IMR-90 (cell line): ENCODE measurements at regions not wholly inside any gene's neighbourhood (a gene's known extent, or its start where the extent isn't known, plus 50 kb on each side); places are given as distances from the start of the nearest gene placed in this dataset.

Experiments used
- ATAC-seq: fragments of 200-7000 bp; cut with Tn5 transposase; 2 replicates; pipeline ENCODE4 v1.9.1; 2020; ENCODE audit warnings: low read depth, mild to moderate bottlenecking, moderate library complexity
- BruUV-seq: library from RNA; stranded (reverse); fragments of 400-500 nt; replicated peaks from 2 replicates; lab custom pipeline; 2021; lab: Mats Ljungman, UMichigan
- CTCF ChIA-PET: fragments of 300-600 bp; formaldehyde crosslinking; extraction: SDS; loops from one replicate; lab custom pipeline; 2021; ENCODE audit warnings: antibody characterized with exemption; lab: Yijun Ruan, JAX
- POLR2A ChIA-PET: fragments of 300-600 bp; sonication (Branson Sonifier 250); formaldehyde crosslinking; loops from one replicate; lab custom pipeline; 2022; ENCODE audit warnings: antibody characterized with exemption; ENCODE audit not compliant: unreplicated experiment; lab: Charles Lee
- DNase-seq: peaks from one replicate; pipeline ENCODE4 v3.0.0; 2013
- H2AFZ ChIP-seq: replicated peaks from 2 replicates; pipeline ENCODE3; 2013; ENCODE audit warnings: low read length, mild to moderate bottlenecking; ENCODE audit not compliant: poor library complexity
- H2AK5ac ChIP-seq: 2 replicates; pipeline ENCODE4 v1.6.1; 2013; ENCODE audit warnings: low read depth, low read length, inconsistent platforms
- H2AK9ac ChIP-seq: replicated peaks from 2 replicates; pipeline ENCODE3; 2013; ENCODE audit warnings: mild to moderate bottlenecking, low read depth, low read length, moderate library complexity; ENCODE audit not compliant: poor library complexity
- H2BK120ac ChIP-seq: 2 replicates; pipeline ENCODE4 v1.6.1; 2013; ENCODE audit warnings: low read depth, low read length, inconsistent platforms
- H2BK15ac ChIP-seq: 3 replicates; pipeline ENCODE4 v1.6.1; 2013; ENCODE audit warnings: low read depth, low read length, inconsistent platforms
- H2BK20ac ChIP-seq: 2 replicates; pipeline ENCODE4 v1.6.1; 2013; ENCODE audit warnings: low read depth, mild to moderate bottlenecking, inconsistent platforms, low read length, moderate library complexity
- H2BK5ac ChIP-seq: 2 replicates; pipeline ENCODE4 v1.6.1; 2013; ENCODE audit warnings: mild to moderate bottlenecking, low read depth, low read length, inconsistent platforms; ENCODE audit not compliant: poor library complexity, severe bottlenecking
- H3K14ac ChIP-seq: replicated peaks from 2 replicates; pipeline ENCODE4 v1.6.1; 2013; ENCODE audit warnings: low read depth, low read length, inconsistent platforms
- H3K18ac ChIP-seq: 2 replicates; pipeline ENCODE4 v1.6.1; 2013; ENCODE audit warnings: low read depth, low read length, control low read depth
- H3K23ac ChIP-seq: 2 replicates; pipeline ENCODE4 v1.6.1; 2013; ENCODE audit warnings: low read depth, low read length, inconsistent platforms
- H3K27ac ChIP-seq: 2 replicates; pipeline ENCODE4 v1.5.1; 2013; ENCODE audit warnings: mild to moderate bottlenecking, control low read depth, low read length; ENCODE audit not compliant: insufficient read depth
- H3K27me3 ChIP-seq: 2 replicates; pipeline ENCODE4 v1.6.1; 2013; ENCODE audit warnings: low read length; ENCODE audit not compliant: control insufficient read depth, insufficient read depth
- H3K36me3 ChIP-seq: 2 replicates; pipeline ENCODE4 v1.6.1; 2013; ENCODE audit warnings: low read length, mixed read lengths; ENCODE audit not compliant: control insufficient read depth, insufficient read depth
- H3K4ac ChIP-seq: 2 replicates; pipeline ENCODE4 v1.6.1; 2013; ENCODE audit warnings: low read depth, low read length, inconsistent platforms
- H3K4me1 ChIP-seq: 2 replicates; pipeline ENCODE4 v1.6.1; 2013; ENCODE audit warnings: low read length, mixed read lengths; ENCODE audit not compliant: control insufficient read depth, insufficient read depth
- H3K4me2 ChIP-seq: 2 replicates; pipeline ENCODE4 v1.6.1; 2013; ENCODE audit warnings: low read depth, mild to moderate bottlenecking, control low read depth, low read length, moderate library complexity
- H3K4me3 ChIP-seq: 2 replicates; pipeline ENCODE4 v1.5.1; 2013; ENCODE audit warnings: low read depth, mild to moderate bottlenecking, control low read depth, low read length, moderate library complexity; ENCODE audit not compliant: insufficient read depth
- H3K56ac ChIP-seq: 2 replicates; pipeline ENCODE4 v1.6.1; 2013; ENCODE audit warnings: low read length, inconsistent platforms; ENCODE audit not compliant: insufficient read depth; ENCODE audit errors: extremely low read depth
- H3K79me1 ChIP-seq, 2 experiments: 2 replicates each; pipeline ENCODE4 v1.6.1; 2013; ENCODE audit warnings: low read length in 2 of 2, inconsistent platforms in 1 of 2, low read depth in 1 of 2
- H3K9ac ChIP-seq: 2 replicates; pipeline ENCODE4 v1.6.1; 2013; ENCODE audit warnings: low read depth, low read length, control low read depth
- H3K9me1 ChIP-seq: 2 replicates; pipeline ENCODE4 v1.6.1; 2013; ENCODE audit warnings: low read length, inconsistent platforms; ENCODE audit not compliant: insufficient read depth
- H3K9me3 ChIP-seq: 2 replicates; pipeline ENCODE4 v1.6.1; 2013; ENCODE audit warnings: low read length; ENCODE audit not compliant: control insufficient read depth, insufficient read depth
- H4K20me1 ChIP-seq: 2 replicates; pipeline ENCODE4 v1.6.1; 2013; ENCODE audit warnings: low read length, inconsistent platforms; ENCODE audit not compliant: insufficient read depth
- H4K5ac ChIP-seq: 2 replicates; pipeline ENCODE4 v1.6.1; 2013; ENCODE audit warnings: mild to moderate bottlenecking, low read depth, low read length, control low read depth
- H4K8ac ChIP-seq, 2 experiments: 2 replicates each; pipeline ENCODE4 v1.6.1; 2013; ENCODE audit warnings: low read depth in 2 of 2, low read length in 2 of 2, control low read depth in 1 of 2, inconsistent platforms in 1 of 2
- H4K91ac ChIP-seq: 2 replicates; pipeline ENCODE4 v1.6.1; 2013; ENCODE audit warnings: low read depth, low read length, inconsistent platforms; ENCODE audit not compliant: insufficient read depth
- MXI1 ChIP-seq: IDR thresholded peaks from 2 replicates; pipeline ENCODE4 v1.6.1; 2012; ENCODE audit warnings: low read depth, mild to moderate bottlenecking, low read length, moderate library complexity, borderline replicate concordance
- RFX5 ChIP-seq: IDR thresholded peaks from 2 replicates; pipeline ENCODE4 v1.8.0; 2012; ENCODE audit warnings: low read depth, mild to moderate bottlenecking, low read length, moderate library complexity
- WGBS, 2 experiments: methylation state at CpG; one replicate each; pipeline versions ENCODE4 v1.1.5 to v1.1.7; 2013; ENCODE audit warnings: missing lambda C conversion rate in 2 of 2; ENCODE audit not compliant: insufficient read length in 1 of 2; ENCODE audit errors: extremely low coverage in 2 of 2; 5-methylcytosine and 5-hydroxymethylcytosine counted together
- dilution Hi-C: fragments of 300-500 bp; cut with HindIII; formaldehyde crosslinking; loops from one replicate; pipeline ENCODE4 v1.14.3; 2018; ENCODE audit warnings: low sequenced_read_pairs; ENCODE audit not compliant: unreplicated experiment
- in situ Hi-C: fragments of 300-500 bp; cut with MboI; formaldehyde crosslinking; loops from 3 replicates; pipeline ENCODE4 v1.14.3; 2019; ENCODE audit warnings: low sequenced_read_pairs, inconsistent platforms, mixed read lengths
- intact Hi-C: fragments of 100-400 bp; cut with micrococcal nuclease; formaldehyde crosslinking; loops from 2 replicates; pipeline ENCODE4 v1.10.0; 2022
- TF ChIP-seq, protein P1 (sequence below): conservative IDR thresholded peaks from 2 replicates; pipeline ENCODE4 v1.5.1; 2012; ENCODE audit warnings: mild to moderate bottlenecking, low read depth, low read length, improper control_type of control experiment

DNA sequence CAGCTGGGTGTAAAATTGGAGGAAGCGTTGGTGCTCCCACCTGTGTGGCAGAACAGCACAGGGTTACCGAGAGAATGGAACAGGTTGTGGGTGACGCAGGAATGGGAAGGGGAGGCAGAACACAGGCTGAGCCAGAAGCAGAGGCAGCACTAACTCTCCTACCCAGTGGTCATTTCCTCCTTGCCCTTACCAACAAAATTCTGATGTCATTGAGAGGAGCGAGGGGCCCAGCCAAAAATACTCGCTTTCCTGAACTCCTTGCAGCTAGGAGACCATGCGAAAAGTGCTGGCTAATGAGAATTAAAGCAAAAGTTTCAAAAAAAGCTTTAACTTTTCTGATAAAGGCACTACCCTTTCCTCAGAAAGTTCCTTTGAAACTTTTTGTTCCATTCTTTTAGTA, 54.4 kb upstream of the HMGA2 start:
- WGBS, 2 experiments = no CpG with 5 or more reads among the region's 6 CpGs
- ATAC-seq = no peak
- Histone ChIP-seq H3K36me3 (no peaks in the 10 kb centered on the region), H3K9me3 (no peaks in the 10 kb centered on the region), H3K4me1 (no peaks in the 10 kb centered on the region; the same call in 1 of the 2 replicates), H3K9ac (no peak overlapping the region), H3K18ac (no peak overlapping the region), H3K14ac (no peak overlapping the region), H3K4me3 (no peak overlapping the region), H3K27me3 (no peaks in the 10 kb centered on the region), H2BK15ac (no peak overlapping the region), H2AK9ac (no peak overlapping the region), H2AK5ac (no peak overlapping the region), H3K9me1 (no peaks in the 10 kb centered on the region), H4K8ac (no peak overlapping the region), H3K4me2 (no peak overlapping the region), H4K91ac (no peak overlapping the region), H3K27ac (no peak overlapping the region), H3K23ac (no peak overlapping the region), H2BK120ac (no peak overlapping the region), H2BK5ac (no peak overlapping the region), H4K20me1 (no peaks in the 10 kb centered on the region), H3K4ac (no peak overlapping the region), H2AFZ (no peak overlapping the region), H2BK20ac (no peak overlapping the region), H3K79me1 (no peaks in the 10 kb centered on the region), H4K5ac (no peak overlapping the region), H3K56ac (no peak overlapping the region)
- in situ Hi-C loops = no loop called here
- TF ChIP-seq MXI1 = no peak
- TF ChIP-seq RFX5 = no peak
- TF ChIP-seq, protein P1, sequence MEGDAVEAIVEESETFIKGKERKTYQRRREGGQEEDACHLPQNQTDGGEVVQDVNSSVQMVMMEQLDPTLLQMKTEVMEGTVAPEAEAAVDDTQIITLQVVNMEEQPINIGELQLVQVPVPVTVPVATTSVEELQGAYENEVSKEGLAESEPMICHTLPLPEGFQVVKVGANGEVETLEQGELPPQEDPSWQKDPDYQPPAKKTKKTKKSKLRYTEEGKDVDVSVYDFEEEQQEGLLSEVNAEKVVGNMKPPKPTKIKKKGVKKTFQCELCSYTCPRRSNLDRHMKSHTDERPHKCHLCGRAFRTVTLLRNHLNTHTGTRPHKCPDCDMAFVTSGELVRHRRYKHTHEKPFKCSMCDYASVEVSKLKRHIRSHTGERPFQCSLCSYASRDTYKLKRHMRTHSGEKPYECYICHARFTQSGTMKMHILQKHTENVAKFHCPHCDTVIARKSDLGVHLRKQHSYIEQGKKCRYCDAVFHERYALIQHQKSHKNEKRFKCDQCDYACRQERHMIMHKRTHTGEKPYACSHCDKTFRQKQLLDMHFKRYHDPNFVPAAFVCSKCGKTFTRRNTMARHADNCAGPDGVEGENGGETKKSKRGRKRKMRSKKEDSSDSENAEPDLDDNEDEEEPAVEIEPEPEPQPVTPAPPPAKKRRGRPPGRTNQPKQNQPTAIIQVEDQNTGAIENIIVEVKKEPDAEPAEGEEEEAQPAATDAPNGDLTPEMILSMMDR = no peak
- ChIA-PET POLR2A (no interaction called here), CTCF (no interaction called here)
- intact Hi-C loops = no loop called here
- dilution Hi-C loops = no loop called here
- BruUV-seq = no TSS peak
- DNase-seq = no peak
